ENCODE measurements at regions not wholly inside any gene's neighbourhood (a gene's known extent, or its start where the extent isn't known, plus 50 kb on each side); places are given as distances from the start of the nearest gene placed in this dataset.

DNA sequence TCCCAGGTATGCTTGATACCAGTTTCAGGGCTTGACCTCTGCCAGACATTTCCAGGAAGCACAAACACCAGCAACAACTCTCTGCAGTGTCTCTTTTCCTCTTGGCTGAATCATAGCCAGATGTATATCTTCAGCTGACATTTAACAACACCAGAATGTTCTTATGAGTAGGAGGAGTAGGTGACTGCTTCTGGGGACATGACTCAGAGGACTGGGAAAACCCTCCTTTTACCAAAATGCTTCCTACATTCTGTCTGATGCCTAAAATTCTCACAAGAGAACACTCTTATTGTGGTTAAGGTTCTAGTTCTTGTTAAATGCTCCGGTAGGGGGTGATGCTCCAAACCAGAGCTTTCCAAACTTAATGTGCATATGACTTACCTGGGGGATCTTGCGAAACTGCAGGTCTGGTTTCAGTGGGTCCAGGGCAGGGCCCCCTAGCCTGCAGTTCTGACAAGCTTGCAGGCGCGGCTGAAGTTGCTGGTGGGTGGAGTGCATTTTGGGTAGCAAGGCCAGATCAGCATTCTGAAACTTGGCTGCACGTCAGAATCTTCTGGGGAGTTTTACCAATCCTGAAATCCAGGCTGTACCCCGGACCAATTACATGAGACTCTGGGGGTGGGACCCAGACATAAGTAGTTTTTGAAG is 329.3 kb upstream of the RPS6KA3 start:
- TF ChIP-seq, protein P1, sequence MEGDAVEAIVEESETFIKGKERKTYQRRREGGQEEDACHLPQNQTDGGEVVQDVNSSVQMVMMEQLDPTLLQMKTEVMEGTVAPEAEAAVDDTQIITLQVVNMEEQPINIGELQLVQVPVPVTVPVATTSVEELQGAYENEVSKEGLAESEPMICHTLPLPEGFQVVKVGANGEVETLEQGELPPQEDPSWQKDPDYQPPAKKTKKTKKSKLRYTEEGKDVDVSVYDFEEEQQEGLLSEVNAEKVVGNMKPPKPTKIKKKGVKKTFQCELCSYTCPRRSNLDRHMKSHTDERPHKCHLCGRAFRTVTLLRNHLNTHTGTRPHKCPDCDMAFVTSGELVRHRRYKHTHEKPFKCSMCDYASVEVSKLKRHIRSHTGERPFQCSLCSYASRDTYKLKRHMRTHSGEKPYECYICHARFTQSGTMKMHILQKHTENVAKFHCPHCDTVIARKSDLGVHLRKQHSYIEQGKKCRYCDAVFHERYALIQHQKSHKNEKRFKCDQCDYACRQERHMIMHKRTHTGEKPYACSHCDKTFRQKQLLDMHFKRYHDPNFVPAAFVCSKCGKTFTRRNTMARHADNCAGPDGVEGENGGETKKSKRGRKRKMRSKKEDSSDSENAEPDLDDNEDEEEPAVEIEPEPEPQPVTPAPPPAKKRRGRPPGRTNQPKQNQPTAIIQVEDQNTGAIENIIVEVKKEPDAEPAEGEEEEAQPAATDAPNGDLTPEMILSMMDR (IDR thresholded peaks at IDR 0.05; ENCODE audit: control insufficient read depth, insufficient read depth, low read depth, low read length, missing control alignments): no peak
- H3K4me3 ChIP-seq (ENCODE audit: control insufficient read depth, low read depth, low read length): no peak overlapping the region
- DNase-seq (ENCODE audit: low read depth): no peak

DNA sequence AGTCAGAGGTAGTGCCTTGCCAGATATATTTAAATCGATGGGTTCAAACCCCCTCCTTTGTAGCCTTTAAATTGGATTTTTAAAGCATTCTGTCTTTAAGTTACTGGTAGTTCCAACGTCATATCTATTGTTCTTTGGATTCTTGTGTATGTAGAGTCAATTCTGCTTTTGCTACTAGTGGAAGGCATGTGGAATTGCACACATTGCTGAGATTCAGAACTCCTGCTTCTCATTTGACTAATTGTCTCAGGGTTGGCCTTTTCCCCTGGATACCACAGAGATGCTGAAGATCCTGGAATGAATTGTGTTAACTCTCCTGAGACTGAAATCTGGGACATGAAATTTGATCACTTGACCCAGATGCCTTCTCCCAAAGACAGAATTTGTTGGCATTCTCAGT is 328.3 kb upstream of the RPS6KA3 start:
- no peak overlapping the region for H3K4me3 ChIP-seq (ENCODE audit: control insufficient read depth, low read depth, low read length)
- TF ChIP-seq, protein P1 (IDR thresholded peaks at IDR 0.05; ENCODE audit: control insufficient read depth, insufficient read depth, low read depth, low read length, missing control alignments): no peak
- no peak for DNase-seq (ENCODE audit: low read depth)

DNA sequence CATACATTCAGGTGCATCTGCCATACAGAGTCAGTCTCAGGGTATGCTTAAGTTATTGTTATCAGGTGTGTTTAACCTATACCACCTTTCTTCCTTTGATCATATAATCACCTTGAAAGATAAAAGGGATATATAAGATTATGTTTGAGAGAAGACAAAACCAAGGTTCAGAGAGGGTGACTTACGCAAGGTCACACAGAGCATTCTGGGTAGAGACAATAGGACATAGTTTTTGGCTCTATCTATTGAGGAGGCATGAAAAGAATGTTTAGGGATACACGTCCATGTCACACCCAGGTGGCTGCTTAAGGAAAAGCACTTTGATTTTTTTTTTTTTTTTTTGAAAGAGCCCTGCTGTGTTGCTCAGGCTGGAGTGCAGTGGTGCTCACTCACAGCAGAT is 327.1 kb upstream of the RPS6KA3 start:
- TF ChIP-seq, protein P1 (IDR thresholded peaks at IDR 0.05; ENCODE audit: control insufficient read depth, insufficient read depth, low read depth, low read length, missing control alignments): no peak
- no peak overlapping the region for H3K4me3 ChIP-seq (ENCODE audit: control insufficient read depth, low read depth, low read length)
- DNase-seq (ENCODE audit: low read depth): no peak

DNA sequence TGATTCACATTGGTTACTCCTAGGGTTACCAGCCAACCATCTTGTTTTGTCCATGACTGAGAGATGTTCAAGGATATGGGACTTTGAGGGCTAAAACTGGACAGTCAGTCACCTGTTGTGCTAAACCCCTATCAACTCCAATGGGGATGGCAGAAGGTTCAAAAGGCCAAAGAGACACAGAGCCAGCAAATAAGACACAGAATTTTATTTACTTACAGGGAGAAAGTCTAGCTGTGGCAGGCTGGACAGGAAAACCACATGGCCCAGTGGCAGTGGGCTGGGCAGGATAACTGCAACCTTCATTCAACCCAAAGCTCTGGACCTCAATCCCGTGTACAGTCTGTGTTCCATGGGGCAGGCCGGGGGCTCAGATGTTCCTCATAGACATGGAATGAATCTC is 326.7 kb upstream of the RPS6KA3 start:
- H3K4me3 ChIP-seq (ENCODE audit: control insufficient read depth, low read depth, low read length): no peak overlapping the region
- no peak for DNase-seq (ENCODE audit: low read depth)
- TF ChIP-seq, protein P1 (IDR thresholded peaks at IDR 0.05; ENCODE audit: control insufficient read depth, insufficient read depth, low read depth, low read length, missing control alignments): no peak

DNA sequence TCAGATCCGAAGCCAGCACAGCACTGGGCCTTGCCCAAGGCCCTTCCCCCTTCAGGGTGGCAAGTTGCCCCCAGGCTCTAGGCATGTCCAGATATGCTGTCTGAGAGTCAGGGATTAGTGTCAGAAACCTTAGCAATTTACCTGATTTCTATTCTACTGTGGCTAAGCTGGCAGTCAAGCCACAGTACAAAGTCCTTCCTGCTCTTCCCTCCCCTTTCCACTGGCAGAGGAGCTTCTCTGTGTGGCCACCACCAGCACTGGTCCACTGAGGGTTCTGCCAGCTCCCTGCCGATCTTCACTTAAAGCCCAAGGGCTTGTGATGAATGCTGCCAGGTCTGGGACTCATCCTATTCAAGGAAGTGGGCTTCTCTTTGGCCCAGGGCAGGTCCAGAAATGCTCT is 324.5 kb upstream of the RPS6KA3 start:
- DNase-seq (ENCODE audit: low read depth): no peak
- no peak overlapping the region for H3K4me3 ChIP-seq (ENCODE audit: control insufficient read depth, low read depth, low read length)
- TF ChIP-seq, protein P1 (IDR thresholded peaks at IDR 0.05; ENCODE audit: control insufficient read depth, insufficient read depth, low read depth, low read length, missing control alignments): no peak

DNA sequence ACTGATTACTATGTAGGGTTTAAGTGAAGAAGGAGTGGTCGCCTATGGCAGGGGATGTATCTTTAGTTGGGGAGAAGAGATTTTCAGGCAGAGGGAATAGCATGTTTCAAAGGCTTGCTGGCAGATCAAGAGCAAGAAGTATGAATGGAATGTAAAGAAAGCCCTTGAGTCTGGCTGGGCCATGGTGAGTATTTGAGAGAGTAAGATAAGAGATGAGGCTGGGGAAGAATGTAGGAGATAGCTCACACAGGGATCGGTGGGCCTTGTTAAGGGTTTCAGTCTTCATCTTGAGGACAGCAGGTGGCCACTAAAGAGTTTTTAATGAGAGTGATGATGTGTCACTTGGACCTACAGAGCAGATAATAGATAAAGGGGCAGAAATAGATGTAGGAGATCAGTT is 319.1 kb upstream of the RPS6KA3 start:
- no peak for DNase-seq (ENCODE audit: low read depth)
- TF ChIP-seq, protein P1 (IDR thresholded peaks at IDR 0.05; ENCODE audit: control insufficient read depth, insufficient read depth, low read depth, low read length, missing control alignments): no peak
- no peak overlapping the region for H3K4me3 ChIP-seq (ENCODE audit: control insufficient read depth, low read depth, low read length)
